Dedifferentiated amniotic fluid mesenchymal stem cell (primary cell): ENCODE measurements at regions not wholly inside any gene's neighbourhood (a gene's known extent, or its start where the extent isn't known, plus 50 kb on each side); places are given as distances from the start of the nearest gene placed in this dataset.
A peak's percentile ranks its signal among the peaks of the same experiment; 100 is the strongest.
"Not testable (repeated sequence)": the region's sequence is repeated elsewhere in the genome, so short reads cannot be mapped to it uniquely, and the experiment has no call there.

ENCODE experiments used
- DNase-seq: peaks from one replicate; pipeline ENCODE4 v3.0.0-alpha.2; 2016; ENCODE audit errors: extremely low spot score

- DNase-seq, result no peak
Measured at GRCh38 chr2:64743739-64744330, 90.1 kb upstream of the SERTAD2 start.

- DNase-seq, result no peak
Measured at GRCh38 chr2:64745562-64745961, 91.8 kb upstream of the SERTAD2 start.

- not testable (repeated sequence) for DNase-seq
Measured at GRCh38 chr2:64747690-64748091, 94.0 kb upstream of the SERTAD2 start.

GRCh38 chr2:64748147-64748546 is 94.4 kb upstream of the SERTAD2 start:
- peak; percentile 3 for DNase-seq

GRCh38 chr2:64748561-64748960 is 94.8 kb upstream of the SERTAD2 start:
- DNase-seq, result no peak

GRCh38 chr2:64749446-64749845 is 95.7 kb upstream of the SERTAD2 start:
- peak; percentile 14 for DNase-seq

- peak; percentile 20 for DNase-seq
Measured at GRCh38 chr2:64750001-64750816, 96.5 kb upstream of the SERTAD2 start.

- DNase-seq, result peak; percentile 99
Measured at GRCh38 chr2:64750817-64751285, 97.1 kb upstream of the SERTAD2 start.

GRCh38 chr2:64751286-64752260 is 97.9 kb upstream of the SERTAD2 start:
- peak; percentile 98 for DNase-seq

GRCh38 chr2:64753399-64753798 is 99.7 kb upstream of the SERTAD2 start:
- no peak for DNase-seq

- no peak for DNase-seq
Measured at GRCh38 chr2:64754570-64754969, 100.9 kb upstream of the SERTAD2 start.

GRCh38 chr2:64757126-64757525 is 103.4 kb upstream of the SERTAD2 start:
- no peak for DNase-seq

GRCh38 chr2:64760128-64760527 is 106.4 kb upstream of the SERTAD2 start:
- DNase-seq, result no peak

- no peak for DNase-seq
Measured at GRCh38 chr2:64762301-64762997, 108.7 kb upstream of the SERTAD2 start.

- no peak for DNase-seq
Measured at GRCh38 chr2:64763126-64763525, 109.4 kb upstream of the SERTAD2 start.

- DNase-seq, result no peak
Measured at GRCh38 chr2:64765160-64765805, 111.6 kb upstream of the SERTAD2 start.

- peak; percentile 51 for DNase-seq
Measured at GRCh38 chr2:64766841-64767669, 113.3 kb upstream of the SERTAD2 start.

GRCh38 chr2:64767670-64768468 is 114.2 kb upstream of the SERTAD2 start:
- DNase-seq, result peak; percentile 89

- DNase-seq, result no peak
Measured at GRCh38 chr2:64768491-64769005, 114.8 kb upstream of the SERTAD2 start.
